ENCODE measurements at regions not wholly inside any gene's neighbourhood (a gene's known extent, or its start where the extent isn't known, plus 50 kb on each side); places are given as distances from the start of the nearest gene placed in this dataset.

- no peak for TF ChIP-seq CTCF (IDR thresholded peaks at IDR 0.05)
- no peak for TF ChIP-seq POLR2A (IDR thresholded peaks at IDR 0.05)
- no peak for TF ChIP-seq POLR2AphosphoS5 (IDR thresholded peaks at IDR 0.05)
- TF ChIP-seq EP300 (IDR thresholded peaks at IDR 0.05) = no peak
These were observed 73.8 kb upstream of the MRPS22 start for GRCh38 chr3:139269984-139270383.

Data from upper lobe of left lung (tissue), 4 donors.